Adrenal gland (tissue), 5 donors: ENCODE measurements at regions not wholly inside any gene's neighbourhood (a gene's known extent, or its start where the extent isn't known, plus 50 kb on each side); places are given as distances from the start of the nearest gene placed in this dataset.

Experiments used
- CTCF ChIP-seq, 6 experiments: fragments of 450-650 bp in 4 of 6; fragments of 200-600 bp in 2 of 6; sonication (generic) in 1 of 6; IDR thresholded peaks; 1 replicate in 5 of 6; 2 replicates in 1 of 6; pipeline versions ENCODE4 v1.5.1 to v1.8.0; 2016 to 2021; ENCODE audit warnings: antibody characterized with exemption in 6 of 6, mild to moderate bottlenecking in 2 of 6, moderate library complexity in 1 of 6
- POLR2A ChIP-seq, 2 donors: fragments of 450-650 bp; IDR thresholded peaks; one replicate each; pipeline ENCODE4 v1.6.1; 2017; ENCODE audit warnings: antibody characterized with exemption in 2 of 2, mild to moderate bottlenecking in 2 of 2, moderate library complexity in 1 of 2
- donor health status: DM: no; HTN: no; CAD: no.

GRCh38 chrX:39842281-39842973 is 255.3 kb downstream of the BCOR start:
- TF ChIP-seq POLR2A (IDR thresholded peaks at IDR 0.05) (no peak), CTCF (IDR thresholded peaks at IDR 0.05) (no peak)
